Kidney (tissue), 13 donors: ENCODE measurements at regions not wholly inside any gene's neighbourhood (a gene's known extent, or its start where the extent isn't known, plus 50 kb on each side); places are given as distances from the start of the nearest gene placed in this dataset.

Experiments
- DNase-seq, 5 donors: peaks; one replicate each; pipeline ENCODE4 v3.0.0-alpha.2; 2013 to 2020
- FAIRE-seq: peaks from 2 replicates; lab custom pipeline; 2012; peaks lifted over from hg19 to GRCh38; lab: Jason Lieb, UNC
- H3K27ac ChIP-seq, 2 donors: one replicate each; pipeline ENCODE4 v1.7.0; 2013; ENCODE audit warnings: low read depth in 2 of 2, low read length in 2 of 2, inconsistent platforms in 1 of 2
- H3K27me3 ChIP-seq: one replicate; pipeline ENCODE4 v1.7.1; 2013; ENCODE audit warnings: low read length, inconsistent platforms; ENCODE audit not compliant: control insufficient read depth, insufficient read depth
- H3K36me3 ChIP-seq, 3 donors: one replicate each; pipeline versions ENCODE4 v1.7.0 to v1.7.1; 2013; ENCODE audit warnings: low read length in 3 of 3, control low read depth in 1 of 3, inconsistent platforms in 1 of 3; ENCODE audit not compliant: insufficient read depth in 3 of 3, control insufficient read depth in 2 of 3
- H3K4me1 ChIP-seq, 3 donors: one replicate each; pipeline versions ENCODE4 v1.7.0 to v1.7.1; 2013; ENCODE audit warnings: low read length in 3 of 3, inconsistent platforms in 1 of 3, low read depth in 1 of 3; ENCODE audit not compliant: control insufficient read depth in 2 of 3, insufficient read depth in 2 of 3
- H3K4me3 ChIP-seq, 3 donors: one replicate each; pipeline versions ENCODE4 v1.7.0 to v1.8.1; 2013; ENCODE audit warnings: low read length in 3 of 3, control low read depth in 1 of 3, inconsistent platforms in 1 of 3
- H3K9ac ChIP-seq, 3 donors: one replicate each; pipeline versions ENCODE4 v1.7.0 to v1.7.1; 2013; ENCODE audit warnings: low read length in 3 of 3, control low read depth in 1 of 3, inconsistent platforms in 1 of 3
- H3K9me3 ChIP-seq, 3 donors: one replicate each; pipeline versions ENCODE4 v1.7.0 to v1.7.1; 2013; ENCODE audit warnings: low read length in 3 of 3, control low read depth in 1 of 3, inconsistent platforms in 1 of 3; ENCODE audit not compliant: control insufficient read depth in 2 of 3, insufficient read depth in 1 of 3
- intact Hi-C: fragments of 100-400 bp; cut with DNase I; formaldehyde crosslinking; loops from one replicate; pipeline ENCODE4 v1.11.1; 2022
- TF ChIP-seq, protein P1 (sequence below): IDR thresholded peaks from 3 replicates; pipeline ENCODE4 v1.5.1; 2012; ENCODE audit warnings: mild to moderate bottlenecking, moderate library complexity, borderline replicate concordance; ENCODE audit not compliant: insufficient read depth; ENCODE audit errors: extremely low read depth
- donor health status: control.
- donor health status: control.
- donor health status: control.
- donor health status: control.
- donor health status: control.
- donor health status: DM: yes; HTN: yes; CAD: no.
- donor health status: Normal renal cell carcinoma (clear cell type).

DNA sequence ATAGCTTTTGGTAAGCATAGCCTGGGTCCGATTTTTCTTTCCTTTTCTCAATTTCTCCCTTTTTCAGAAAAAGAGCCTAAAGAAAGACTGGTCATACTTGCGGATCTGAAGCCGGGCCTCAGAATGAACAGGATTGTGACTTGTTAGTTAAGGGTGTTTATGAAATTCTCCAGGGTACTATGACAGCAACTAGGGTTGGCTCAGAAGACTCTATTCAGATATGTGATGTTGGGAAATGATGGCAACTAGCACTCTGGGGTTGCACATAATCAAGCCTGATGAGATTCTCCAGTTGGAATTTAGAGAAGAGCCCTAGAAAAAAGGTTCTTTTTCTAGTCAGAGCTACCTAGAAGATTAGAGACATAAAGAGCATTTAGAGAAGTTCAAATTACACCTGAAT, 352.4 kb upstream of the POM121L12 start:
- no peak overlapping the region for H3K4me3 ChIP-seq
- FAIRE-seq (no peak), DNase-seq (no peak)
- H3K9me3 ChIP-seq, result no peaks in the 10 kb centered on the region
- H3K27me3 ChIP-seq, result no peaks in the 10 kb centered on the region
- no peaks in the 10 kb centered on the region for H3K36me3 ChIP-seq
- intact Hi-C loops, result no loop called here
- TF ChIP-seq, protein P1, sequence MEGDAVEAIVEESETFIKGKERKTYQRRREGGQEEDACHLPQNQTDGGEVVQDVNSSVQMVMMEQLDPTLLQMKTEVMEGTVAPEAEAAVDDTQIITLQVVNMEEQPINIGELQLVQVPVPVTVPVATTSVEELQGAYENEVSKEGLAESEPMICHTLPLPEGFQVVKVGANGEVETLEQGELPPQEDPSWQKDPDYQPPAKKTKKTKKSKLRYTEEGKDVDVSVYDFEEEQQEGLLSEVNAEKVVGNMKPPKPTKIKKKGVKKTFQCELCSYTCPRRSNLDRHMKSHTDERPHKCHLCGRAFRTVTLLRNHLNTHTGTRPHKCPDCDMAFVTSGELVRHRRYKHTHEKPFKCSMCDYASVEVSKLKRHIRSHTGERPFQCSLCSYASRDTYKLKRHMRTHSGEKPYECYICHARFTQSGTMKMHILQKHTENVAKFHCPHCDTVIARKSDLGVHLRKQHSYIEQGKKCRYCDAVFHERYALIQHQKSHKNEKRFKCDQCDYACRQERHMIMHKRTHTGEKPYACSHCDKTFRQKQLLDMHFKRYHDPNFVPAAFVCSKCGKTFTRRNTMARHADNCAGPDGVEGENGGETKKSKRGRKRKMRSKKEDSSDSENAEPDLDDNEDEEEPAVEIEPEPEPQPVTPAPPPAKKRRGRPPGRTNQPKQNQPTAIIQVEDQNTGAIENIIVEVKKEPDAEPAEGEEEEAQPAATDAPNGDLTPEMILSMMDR, result no peak
- no peak overlapping the region for H3K9ac ChIP-seq
- H3K27ac ChIP-seq, result no peak overlapping the region
- no peaks in the 10 kb centered on the region for H3K4me1 ChIP-seq

DNA sequence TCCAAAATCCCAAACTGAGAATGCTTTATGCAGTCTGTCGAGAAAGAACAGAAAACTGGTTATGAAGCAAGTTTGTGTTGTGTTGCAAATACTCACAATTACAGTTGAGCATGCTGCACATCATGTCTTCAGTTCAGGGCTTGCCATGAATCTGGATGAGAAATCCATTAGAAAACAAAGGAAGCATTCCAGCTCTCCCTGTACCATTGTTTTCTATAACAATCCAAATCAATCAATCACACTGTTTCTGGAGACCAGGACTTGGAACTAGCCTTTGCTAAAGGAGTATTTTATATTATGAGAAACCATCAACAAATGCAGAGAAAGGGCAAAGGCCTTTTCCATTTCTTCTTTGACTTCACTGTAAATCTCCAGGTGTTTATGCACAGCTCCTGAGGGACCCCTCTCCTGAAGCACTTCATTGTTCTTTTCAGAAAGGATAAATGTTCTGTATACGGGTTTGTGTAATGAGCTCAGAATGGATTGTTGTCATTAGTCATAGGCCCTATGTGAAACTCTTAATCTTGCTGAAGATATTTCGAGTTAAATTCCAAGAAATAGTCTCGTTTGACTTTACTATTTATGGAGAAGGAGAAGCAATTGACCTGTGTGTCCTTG, 364.7 kb upstream of the POM121L12 start:
- no peaks in the 10 kb centered on the region for H3K36me3 ChIP-seq
- peak in 2 of 5 donors; percentile 7 to 31 for DNase-seq
- H3K9ac ChIP-seq, result no peak overlapping the region
- no peaks in the 10 kb centered on the region for H3K4me1 ChIP-seq
- H3K9me3 ChIP-seq, result no peaks in the 10 kb centered on the region
- H3K4me3 ChIP-seq, result no peak overlapping the region
- H3K27ac ChIP-seq, result no peak overlapping the region
- H3K27me3 ChIP-seq, result no peaks in the 10 kb centered on the region
- intact Hi-C loops, result no loop called here
- TF ChIP-seq, protein P1, result no peak
- FAIRE-seq, result no peak

DNA sequence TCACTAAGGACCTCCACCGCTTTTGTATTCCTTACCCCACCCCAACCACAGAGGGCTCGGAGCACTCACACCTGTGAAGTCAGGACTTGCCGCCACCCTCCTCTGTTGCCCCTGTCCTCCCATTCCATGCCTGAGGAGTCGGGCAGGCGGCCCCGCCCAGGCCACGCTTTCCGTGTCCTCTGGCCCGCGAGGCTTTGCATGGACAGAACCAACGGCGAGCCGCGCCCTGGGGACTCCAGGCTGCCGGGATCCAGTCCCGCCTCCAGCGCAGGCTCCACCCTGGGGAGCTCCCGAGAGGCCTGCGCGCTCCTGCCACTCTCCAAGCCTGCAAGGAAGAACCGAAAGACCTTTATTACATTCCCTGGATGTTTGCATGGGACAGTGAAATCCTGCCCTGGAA, 366.4 kb upstream of the POM121L12 start:
- DNase-seq, result no peak
- intact Hi-C loops, result no loop called here
- no peaks in the 10 kb centered on the region for H3K27me3 ChIP-seq

More for the DNA sequence above, 366.4 kb upstream of the POM121L12 start:
- no peaks in the 10 kb centered on the region for H3K4me1 ChIP-seq
- H3K9me3 ChIP-seq, result no peaks in the 10 kb centered on the region
- no peak overlapping the region for H3K9ac ChIP-seq
- TF ChIP-seq, protein P1, result no peak
- H3K4me3 ChIP-seq, result no peak overlapping the region
- FAIRE-seq, result no peak
- H3K36me3 ChIP-seq, result no peaks in the 10 kb centered on the region
- H3K27ac ChIP-seq, result no peak overlapping the region
